ENCODE measurements at regions not wholly inside any gene's neighbourhood (a gene's known extent, or its start where the extent isn't known, plus 50 kb on each side); places are given as distances from the start of the nearest gene placed in this dataset.

DNA sequence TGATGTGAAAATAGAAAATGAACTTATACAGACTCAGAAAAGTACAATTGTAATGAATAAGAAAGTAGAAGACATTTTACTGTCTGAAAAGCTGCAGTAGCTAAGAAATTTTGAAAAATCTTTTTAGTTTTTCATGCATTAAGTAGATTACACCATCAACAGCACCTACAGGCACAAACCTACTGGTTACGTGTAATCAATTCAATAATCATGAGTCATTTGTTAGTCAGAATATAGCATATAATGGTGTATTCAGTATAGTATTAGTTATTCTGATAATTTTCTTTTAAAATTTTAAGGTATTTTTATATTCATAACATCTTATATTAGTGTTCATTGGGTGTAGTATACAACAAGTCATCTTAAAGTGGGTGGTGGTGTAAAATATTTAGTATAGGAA is 550.5 kb upstream of the GBE1 start:
- Histone ChIP-seq H3K27ac (no peak overlapping the region), H3K4me1 (no peaks in the 10 kb centered on the region), H3K4me3 (no peak overlapping the region), H3K36me3 (no peaks in the 10 kb centered on the region), H3K27me3 (no peaks in the 10 kb centered on the region), H3K9me3 (no peaks in the 10 kb centered on the region)
- DNase-seq (no peak), ATAC-seq (ENCODE audit: low FRiP score in 2 of 2) (no peak)
- TF ChIP-seq EP300 (IDR thresholded peaks at IDR 0.05) (no peak), POLR2A (IDR thresholded peaks at IDR 0.05) (no peak), POLR2AphosphoS5 (IDR thresholded peaks at IDR 0.05) (no peak)
- TF ChIP-seq, protein P1, sequence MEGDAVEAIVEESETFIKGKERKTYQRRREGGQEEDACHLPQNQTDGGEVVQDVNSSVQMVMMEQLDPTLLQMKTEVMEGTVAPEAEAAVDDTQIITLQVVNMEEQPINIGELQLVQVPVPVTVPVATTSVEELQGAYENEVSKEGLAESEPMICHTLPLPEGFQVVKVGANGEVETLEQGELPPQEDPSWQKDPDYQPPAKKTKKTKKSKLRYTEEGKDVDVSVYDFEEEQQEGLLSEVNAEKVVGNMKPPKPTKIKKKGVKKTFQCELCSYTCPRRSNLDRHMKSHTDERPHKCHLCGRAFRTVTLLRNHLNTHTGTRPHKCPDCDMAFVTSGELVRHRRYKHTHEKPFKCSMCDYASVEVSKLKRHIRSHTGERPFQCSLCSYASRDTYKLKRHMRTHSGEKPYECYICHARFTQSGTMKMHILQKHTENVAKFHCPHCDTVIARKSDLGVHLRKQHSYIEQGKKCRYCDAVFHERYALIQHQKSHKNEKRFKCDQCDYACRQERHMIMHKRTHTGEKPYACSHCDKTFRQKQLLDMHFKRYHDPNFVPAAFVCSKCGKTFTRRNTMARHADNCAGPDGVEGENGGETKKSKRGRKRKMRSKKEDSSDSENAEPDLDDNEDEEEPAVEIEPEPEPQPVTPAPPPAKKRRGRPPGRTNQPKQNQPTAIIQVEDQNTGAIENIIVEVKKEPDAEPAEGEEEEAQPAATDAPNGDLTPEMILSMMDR (IDR thresholded peaks at IDR 0.05), result no peak
- 93 to 95% methylated on average over 1 of the region's 1 CpG for WGBS, 2 donors

GRCh38 chr3:82308755-82309154 is 547.3 kb upstream of the GBE1 start:
- no peaks in the 10 kb centered on the region for H3K27me3 ChIP-seq
- H3K9me3 ChIP-seq, result peaks cover 0 to 4% (median 0%) of the 10 kb centered on the region in 4 donors
- DNase-seq, result no peak
- no peaks in the 10 kb centered on the region for H3K36me3 ChIP-seq
- no peak overlapping the region for H3K4me3 ChIP-seq
- WGBS, 2 donors, result 86 to 91% methylated on average over 7 of the region's 7 CpGs
- H3K4me1 ChIP-seq, result no peaks in the 10 kb centered on the region
- no peak overlapping the region for H3K27ac ChIP-seq
- TF ChIP-seq POLR2A (IDR thresholded peaks at IDR 0.05), result no peak
- TF ChIP-seq EP300 (IDR thresholded peaks at IDR 0.05), result no peak
- no peak for TF ChIP-seq POLR2AphosphoS5 (IDR thresholded peaks at IDR 0.05)
- TF ChIP-seq, protein P1 (IDR thresholded peaks at IDR 0.05), result no peak
- no peak for ATAC-seq (ENCODE audit: low FRiP score in 2 of 2)

GRCh38 chr3:82306189-82306588 is 544.7 kb upstream of the GBE1 start:
- TF ChIP-seq EP300 (IDR thresholded peaks at IDR 0.05), result no peak
- no peak for TF ChIP-seq POLR2AphosphoS5 (IDR thresholded peaks at IDR 0.05)
- no peak for TF ChIP-seq POLR2A (IDR thresholded peaks at IDR 0.05)
- TF ChIP-seq, protein P1 (IDR thresholded peaks at IDR 0.05), result no peak

DNA sequence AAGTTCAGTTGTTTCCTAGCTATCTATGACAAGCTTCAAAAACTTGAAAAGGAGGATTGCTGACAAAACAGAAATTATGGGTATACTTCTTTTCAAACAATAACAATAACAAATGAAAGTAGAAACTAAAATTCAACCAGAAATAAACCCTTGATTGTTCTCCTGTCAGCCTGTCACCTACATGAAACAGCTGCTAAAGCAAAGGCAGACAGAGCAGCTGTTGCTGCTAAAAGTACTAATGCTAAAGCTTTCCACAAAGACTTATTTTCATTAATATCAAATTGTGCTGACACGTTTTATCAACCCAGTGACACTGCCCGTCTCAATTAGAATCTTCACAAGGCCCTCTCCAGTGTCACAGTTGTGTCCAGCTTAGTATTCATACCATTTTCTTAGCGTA is 533.2 kb upstream of the GBE1 start:
- Histone ChIP-seq H3K9me3 (no peaks in the 10 kb centered on the region), H3K27me3 (no peaks in the 10 kb centered on the region), H3K27ac (no peak overlapping the region), H3K4me1 (no peaks in the 10 kb centered on the region), H3K4me3 (no peak overlapping the region), H3K36me3 (no peaks in the 10 kb centered on the region)
- no peak for DNase-seq
- no peak for ATAC-seq (ENCODE audit: low FRiP score in 2 of 2)
- TF ChIP-seq, protein P1 (IDR thresholded peaks at IDR 0.05), result no peak
- TF ChIP-seq POLR2AphosphoS5 (IDR thresholded peaks at IDR 0.05) (no peak), EP300 (IDR thresholded peaks at IDR 0.05) (no peak), POLR2A (IDR thresholded peaks at IDR 0.05) (no peak)
- 68% methylated on average over 3 of the region's 3 CpGs for WGBS, 2 donors

More at GRCh38 chr3:82306189-82306588, 544.7 kb upstream of the GBE1 start:
- Histone ChIP-seq H3K27ac (no peak overlapping the region), H3K36me3 (no peaks in the 10 kb centered on the region), H3K9me3 (peaks cover 0 to 4% (median 0%) of the 10 kb centered on the region in 4 donors), H3K27me3 (no peaks in the 10 kb centered on the region), H3K4me3 (no peak overlapping the region), H3K4me1 (no peaks in the 10 kb centered on the region)
- 67 to 100% methylated on average over 1 of the region's 1 CpG for WGBS, 2 donors
- DNase-seq, result no peak
- ATAC-seq (ENCODE audit: low FRiP score in 2 of 2), result no peak

DNA sequence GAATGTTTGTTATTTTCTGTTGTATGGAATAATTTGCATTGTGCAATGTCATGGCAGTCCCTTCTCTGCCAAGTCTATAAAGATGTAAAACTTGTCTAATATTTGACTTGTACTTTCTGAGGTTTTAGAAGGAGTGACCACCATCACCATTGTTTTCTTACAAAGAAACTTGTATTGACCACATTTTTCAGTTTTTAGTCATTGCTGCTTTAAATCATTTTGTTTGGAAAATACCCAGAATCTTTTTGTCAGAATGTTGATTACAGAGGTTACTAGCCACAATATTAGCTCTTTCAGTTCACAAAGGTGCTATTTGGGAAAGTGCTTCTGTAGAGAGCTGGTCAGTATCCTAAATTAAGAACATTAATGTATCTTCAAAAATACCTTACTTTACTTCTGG is 532.4 kb upstream of the GBE1 start:
- no peak for DNase-seq
- no peak overlapping the region for H3K27ac ChIP-seq
- H3K36me3 ChIP-seq, result no peaks in the 10 kb centered on the region
- no peaks in the 10 kb centered on the region for H3K27me3 ChIP-seq
- TF ChIP-seq POLR2AphosphoS5 (IDR thresholded peaks at IDR 0.05) (no peak), EP300 (IDR thresholded peaks at IDR 0.05) (no peak), POLR2A (IDR thresholded peaks at IDR 0.05) (no peak)
- TF ChIP-seq, protein P1 (IDR thresholded peaks at IDR 0.05), result no peak
- no peak for ATAC-seq (ENCODE audit: low FRiP score in 2 of 2)
- no peaks in the 10 kb centered on the region for H3K9me3 ChIP-seq
- no peaks in the 10 kb centered on the region for H3K4me1 ChIP-seq
- H3K4me3 ChIP-seq, result no peak overlapping the region

Measured in upper lobe of left lung (tissue), 6 donors.